ENCODE measurements at regions not wholly inside any gene's neighbourhood (a gene's known extent, or its start where the extent isn't known, plus 50 kb on each side); places are given as distances from the start of the nearest gene placed in this dataset.

DNA sequence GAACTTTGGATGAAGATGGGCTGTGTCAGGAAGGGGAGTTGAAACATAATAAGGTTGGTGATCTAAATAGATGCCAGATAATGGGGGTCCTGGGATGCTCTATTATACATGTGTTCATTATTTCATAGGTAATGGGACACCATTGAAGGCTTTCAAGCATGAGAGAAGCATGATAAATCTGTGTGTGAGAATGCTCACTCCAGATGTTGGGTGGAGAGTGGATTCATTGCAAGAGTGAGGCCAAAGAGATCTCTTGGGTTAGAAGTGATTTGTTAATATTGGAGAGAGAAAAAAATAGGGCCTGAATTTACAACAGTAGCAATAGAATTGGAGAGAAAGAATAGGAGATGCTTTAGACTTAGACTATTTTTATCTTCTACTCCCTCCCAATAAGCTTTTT, 321.3 kb downstream of the SAMD5 start:
- no peak for TF ChIP-seq POLR2A (IDR thresholded peaks at IDR 0.05)
- TF ChIP-seq, protein P1, sequence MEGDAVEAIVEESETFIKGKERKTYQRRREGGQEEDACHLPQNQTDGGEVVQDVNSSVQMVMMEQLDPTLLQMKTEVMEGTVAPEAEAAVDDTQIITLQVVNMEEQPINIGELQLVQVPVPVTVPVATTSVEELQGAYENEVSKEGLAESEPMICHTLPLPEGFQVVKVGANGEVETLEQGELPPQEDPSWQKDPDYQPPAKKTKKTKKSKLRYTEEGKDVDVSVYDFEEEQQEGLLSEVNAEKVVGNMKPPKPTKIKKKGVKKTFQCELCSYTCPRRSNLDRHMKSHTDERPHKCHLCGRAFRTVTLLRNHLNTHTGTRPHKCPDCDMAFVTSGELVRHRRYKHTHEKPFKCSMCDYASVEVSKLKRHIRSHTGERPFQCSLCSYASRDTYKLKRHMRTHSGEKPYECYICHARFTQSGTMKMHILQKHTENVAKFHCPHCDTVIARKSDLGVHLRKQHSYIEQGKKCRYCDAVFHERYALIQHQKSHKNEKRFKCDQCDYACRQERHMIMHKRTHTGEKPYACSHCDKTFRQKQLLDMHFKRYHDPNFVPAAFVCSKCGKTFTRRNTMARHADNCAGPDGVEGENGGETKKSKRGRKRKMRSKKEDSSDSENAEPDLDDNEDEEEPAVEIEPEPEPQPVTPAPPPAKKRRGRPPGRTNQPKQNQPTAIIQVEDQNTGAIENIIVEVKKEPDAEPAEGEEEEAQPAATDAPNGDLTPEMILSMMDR (IDR thresholded peaks at IDR 0.05) = no peak

Measured in esophagus squamous epithelium (tissue), 4 donors.